GM12878 (cell line): ENCODE measurements at regions not wholly inside any gene's neighbourhood (a gene's known extent, or its start where the extent isn't known, plus 50 kb on each side); places are given as distances from the start of the nearest gene placed in this dataset.

ENCODE experiments used
- BRCA1 ChIP-seq: IDR thresholded peaks from 2 replicates; pipeline ENCODE4 v1.6.1; 2011; ENCODE audit warnings: low read depth, low read length, improper control_type of control experiment
- CREB1 ChIP-seq: IDR thresholded peaks from 2 replicates; pipeline ENCODE4 v1.6.1; 2012; ENCODE audit warnings: low read depth, mild to moderate bottlenecking, inconsistent platforms
- CTCF ChIP-seq, 3 experiments: IDR thresholded peaks in 2 of 3; conservative IDR thresholded peaks in 1 of 3; 2 replicates each; pipeline ENCODE4 v1.5.1; 2011; ENCODE audit warnings: low read depth in 3 of 3, low read length in 3 of 3, mild to moderate bottlenecking in 3 of 3, control low read depth in 2 of 3, moderate library complexity in 2 of 3, inconsistent platforms in 1 of 3, mixed read lengths in 1 of 3; ENCODE audit not compliant: control insufficient read depth in 2 of 3, insufficient read depth in 1 of 3; ENCODE audit errors: extremely low read depth in 1 of 3
- E2F4 ChIP-seq: IDR thresholded peaks from 2 replicates; pipeline ENCODE4 v1.6.1; 2012; ENCODE audit warnings: low read depth, low read length, improper control_type of control experiment
- IRF3 ChIP-seq: fragments of 450-650 bp; IDR thresholded peaks from 2 replicates; pipeline ENCODE4 v1.6.1; 2014; ENCODE audit warnings: mild to moderate bottlenecking
- JUNB ChIP-seq: IDR thresholded peaks from 2 replicates; pipeline ENCODE4 v1.6.1; 2016; ENCODE audit warnings: antibody characterized with exemption, mild to moderate bottlenecking
- NFYB ChIP-seq: IDR thresholded peaks from 2 replicates; pipeline ENCODE4 v1.6.1; 2011; ENCODE audit warnings: low read depth, mild to moderate bottlenecking, low read length, improper control_type of control experiment, moderate library complexity; ENCODE audit not compliant: insufficient read depth
- PRDM15 ChIP-seq: fragments of 450-650 bp; formaldehyde crosslinking; IDR thresholded peaks from 2 replicates; pipeline ENCODE4 v1.4.0; 2020; ENCODE audit warnings: mild to moderate bottlenecking, moderate library complexity

GRCh38 chrX:39903937-39904336 lies 193.8 kb downstream of the BCOR start:
- no peak for TF ChIP-seq E2F4
- TF ChIP-seq NFYB, result no peak
- no peak for TF ChIP-seq JUNB
- no peak for TF ChIP-seq CREB1
- no peak for TF ChIP-seq CTCF (IDR thresholded peaks at IDR 0.05 in 2 of 3, conservative IDR thresholded peaks at IDR 0.05 in 1 of 3; ENCODE audit: control insufficient read depth in 2 of 3, extremely low read depth in 1 of 3, insufficient read depth in 1 of 3, low read depth in 3 of 3, low read length in 3 of 3)
- no peak for TF ChIP-seq BRCA1
- no peak for TF ChIP-seq PRDM15 (CRISPR knock-in tag)
- TF ChIP-seq IRF3, result no peak
